OCI-LY3 (cell line): ENCODE measurements at regions not wholly inside any gene's neighbourhood (a gene's known extent, or its start where the extent isn't known, plus 50 kb on each side); places are given as distances from the start of the nearest gene placed in this dataset.

Source experiments
- H2AFZ ChIP-seq: fragments of 200-600, 300-600 bp; shearing (Covaris generic); 2 replicates; pipeline ENCODE4 v1.6.0; 2014; ENCODE audit warnings: antibody characterized with exemption, low read depth, low read length
- H3K27ac ChIP-seq: fragments of 200-600, 300-600 bp; sonication (generic); 2 replicates; pipeline ENCODE4 v1.5.1; 2014; ENCODE audit warnings: mild to moderate bottlenecking, low read length, moderate library complexity, mixed read lengths
- H3K27me3 ChIP-seq: fragments of 200-600, 300-600 bp; sonication (generic); 2 replicates; pipeline ENCODE4 v1.6.1; 2014; ENCODE audit warnings: low read depth, low read length, mixed read lengths
- H3K36me3 ChIP-seq: fragments of 200-600, 300-600 bp; sonication (generic); replicated peaks from 2 replicates; pipeline ENCODE3; 2014; ENCODE audit warnings: low read depth, low read length, mixed read lengths
- H3K4me1 ChIP-seq: fragments of 300-600, 200-600 bp; sonication (generic); 2 replicates; pipeline ENCODE4 v1.6.1; 2014; ENCODE audit warnings: low read length, mixed read lengths
- H3K4me2 ChIP-seq: fragments of 200-600, 300-600 bp; sonication (generic); 2 replicates; pipeline ENCODE4 v1.6.1; 2014; ENCODE audit warnings: low read length, mixed read lengths
- H3K4me3 ChIP-seq: fragments of 300-600, 200-600 bp; sonication (generic); 2 replicates; pipeline ENCODE4 v1.5.1; 2014; ENCODE audit warnings: antibody characterized with exemption, mild to moderate bottlenecking, low read length, moderate library complexity
- H3K79me2 ChIP-seq: fragments of 300-600, 200-600 bp; shearing (Covaris generic); 2 replicates; pipeline ENCODE4 v1.6.1; 2014; ENCODE audit warnings: mild to moderate bottlenecking, low read length, mixed read lengths
- H3K9ac ChIP-seq: fragments of 300-600, 200-600 bp; shearing (Covaris generic); 2 replicates; pipeline ENCODE4 v1.6.0; 2014; ENCODE audit warnings: mild to moderate bottlenecking, low read length, moderate library complexity
- H3K9me3 ChIP-seq: fragments of 200-600, 300-600 bp; shearing (Covaris generic); 2 replicates; pipeline ENCODE4 v1.6.1; 2014; ENCODE audit warnings: low read length, mixed read lengths; ENCODE audit not compliant: insufficient read depth
- H4K20me1 ChIP-seq: fragments of 200-600, 300-600 bp; sonication (generic); 2 replicates; pipeline ENCODE4 v1.6.1; 2016; ENCODE audit warnings: low read length, mixed read lengths; ENCODE audit not compliant: insufficient read depth
- CTCF ChIP-seq: fragments of 200-600, 300-600 bp; sonication (generic); IDR thresholded peaks from 2 replicates; pipeline ENCODE4 v1.5.1; 2014; ENCODE audit warnings: antibody characterized with exemption, low read length, low read depth
- EZH2phosphoT487 ChIP-seq: fragments of 200-600 bp; shearing (Covaris generic); IDR thresholded peaks from 2 replicates; pipeline ENCODE4 v1.6.1; 2018; ENCODE audit warnings: antibody characterized with exemption, mixed run types, low read depth

GRCh38 chr21:35485364-35485763 lies 436.3 kb upstream of the RUNX1 start:
- peaks cover 14% of the 10 kb centered on the region for H3K4me1 ChIP-seq
- no peak overlapping the region for H3K9ac ChIP-seq
- peaks cover 20% of the 10 kb centered on the region; the same call in 1 of the 2 replicates for H3K27me3 ChIP-seq
- H4K20me1 ChIP-seq, result no peaks in the 10 kb centered on the region
- H2AFZ ChIP-seq, result no peak overlapping the region
- no peak overlapping the region for H3K4me2 ChIP-seq
- TF ChIP-seq CTCF (no peak), EZH2phosphoT487 (no peak)
- no peaks in the 10 kb centered on the region for H3K79me2 ChIP-seq
- no peaks in the 10 kb centered on the region for H3K9me3 ChIP-seq
- H3K27ac ChIP-seq, result no peak overlapping the region
- no peaks in the 10 kb centered on the region for H3K36me3 ChIP-seq
- no peak overlapping the region for H3K4me3 ChIP-seq

GRCh38 chr21:35484851-35485250 lies 435.7 kb upstream of the RUNX1 start:
- Histone ChIP-seq H3K27me3 (peaks cover 20% of the 10 kb centered on the region; the same call in 1 of the 2 replicates), H3K4me3 (no peak overlapping the region), H3K36me3 (no peaks in the 10 kb centered on the region), H3K9me3 (no peaks in the 10 kb centered on the region), H3K27ac (no peak overlapping the region), H2AFZ (no peak overlapping the region), H3K79me2 (no peaks in the 10 kb centered on the region), H3K4me1 (peaks cover 14% of the 10 kb centered on the region), H3K4me2 (no peak overlapping the region), H4K20me1 (no peaks in the 10 kb centered on the region), H3K9ac (no peak overlapping the region)
- TF ChIP-seq EZH2phosphoT487 (no peak), CTCF (no peak)

- Histone ChIP-seq H3K4me3 (no peak overlapping the region), H3K79me2 (no peaks in the 10 kb centered on the region), H3K36me3 (no peaks in the 10 kb centered on the region), H2AFZ (no peak overlapping the region), H3K4me1 (peaks cover 14% of the 10 kb centered on the region), H3K27me3 (peaks cover 20% of the 10 kb centered on the region; the same call in 1 of the 2 replicates), H3K4me2 (0 out of 2 replicates have a peak overlapping the region, but pooled peaks have one; percentile 10), H3K9me3 (no peaks in the 10 kb centered on the region), H4K20me1 (no peaks in the 10 kb centered on the region), H3K27ac (no peak overlapping the region), H3K9ac (no peak overlapping the region)
- TF ChIP-seq CTCF (no peak), EZH2phosphoT487 (no peak)
Observed at GRCh38 chr21:35484032-35484431, 434.9 kb upstream of the RUNX1 start.

- Histone ChIP-seq H3K9me3 (no peaks in the 10 kb centered on the region), H3K4me3 (no peak overlapping the region), H3K79me2 (no peaks in the 10 kb centered on the region), H3K9ac (no peak overlapping the region), H3K4me1 (peaks cover 22% of the 10 kb centered on the region), H3K27ac (no peak overlapping the region), H3K36me3 (no peaks in the 10 kb centered on the region), H4K20me1 (no peaks in the 10 kb centered on the region), H3K27me3 (peaks cover 16% of the 10 kb centered on the region; the same call in 1 of the 2 replicates), H2AFZ (no peak overlapping the region), H3K4me2 (peak overlapping the region; percentile 10; the same call in 1 of the 2 replicates)
- TF ChIP-seq EZH2phosphoT487, result no peak
- no peak for TF ChIP-seq CTCF
Observed at GRCh38 chr21:35482933-35483662, 434.0 kb upstream of the RUNX1 start.
